ENCODE measurements at regions not wholly inside any gene's neighbourhood (a gene's known extent, or its start where the extent isn't known, plus 50 kb on each side); places are given as distances from the start of the nearest gene placed in this dataset.

- no peak for DNase-seq (ENCODE audit: low spot score)
These were observed 56.0 kb upstream of the CTTNBP2 start for GRCh38 chr7:117929237-117929636.

- no peak for DNase-seq (ENCODE audit: low spot score)
These were observed 58.1 kb upstream of the CTTNBP2 start for GRCh38 chr7:117931314-117931713.

- no peak for DNase-seq (ENCODE audit: low spot score)
These were observed 64.0 kb upstream of the CTTNBP2 start for GRCh38 chr7:117937049-117937752.

- DNase-seq (ENCODE audit: low spot score): no peak
These were observed 64.7 kb upstream of the CTTNBP2 start for GRCh38 chr7:117937753-117938483.

GRCh38 chr7:117941138-117941810 is 68.0 kb upstream of the CTTNBP2 start:
- DNase-seq (ENCODE audit: low spot score): no peak

GRCh38 chr7:117942780-117943179 is 69.5 kb upstream of the CTTNBP2 start:
- DNase-seq (ENCODE audit: low spot score): no peak

GRCh38 chr7:117944886-117945285 is 71.6 kb upstream of the CTTNBP2 start:
- no peak for DNase-seq (ENCODE audit: low spot score)

GRCh38 chr7:117946151-117946633 is 73.0 kb upstream of the CTTNBP2 start:
- no peak for DNase-seq (ENCODE audit: low spot score)

GRCh38 chr7:117949232-117949631 is 76.0 kb upstream of the CTTNBP2 start:
- no peak for DNase-seq (ENCODE audit: low spot score)

GRCh38 chr7:117950601-117951260 is 77.5 kb upstream of the CTTNBP2 start:
- no peak for DNase-seq (ENCODE audit: low spot score)

- DNase-seq (ENCODE audit: low spot score): no peak
These were observed 78.0 kb upstream of the CTTNBP2 start for GRCh38 chr7:117951285-117951684.

GRCh38 chr7:117951691-117952280 is 78.5 kb upstream of the CTTNBP2 start:
- no peak for DNase-seq (ENCODE audit: low spot score)

- no peak for DNase-seq (ENCODE audit: low spot score)
These were observed 81.8 kb upstream of the CTTNBP2 start for GRCh38 chr7:117955046-117955445.

GRCh38 chr7:117960351-117960750 is 87.1 kb upstream of the CTTNBP2 start:
- no peak for DNase-seq (ENCODE audit: low spot score)

GRCh38 chr7:117961235-117961634 is 88.0 kb upstream of the CTTNBP2 start:
- no peak for DNase-seq (ENCODE audit: low spot score)

GRCh38 chr7:117962366-117962994 is 89.2 kb upstream of the CTTNBP2 start:
- no peak for DNase-seq (ENCODE audit: low spot score)

GRCh38 chr7:117963264-117964197 is 90.3 kb upstream of the CTTNBP2 start:
- DNase-seq (ENCODE audit: low spot score): no peak

- no peak for DNase-seq (ENCODE audit: low spot score)
These were observed 97.6 kb upstream of the CTTNBP2 start for GRCh38 chr7:117970801-117971200.

GRCh38 chr7:117971556-117972244 is 98.5 kb upstream of the CTTNBP2 start:
- no peak for DNase-seq (ENCODE audit: low spot score)

- no peak for DNase-seq (ENCODE audit: low spot score)
These were observed 99.4 kb upstream of the CTTNBP2 start for GRCh38 chr7:117972606-117973005.
